ENCODE measurements at regions not wholly inside any gene's neighbourhood (a gene's known extent, or its start where the extent isn't known, plus 50 kb on each side); places are given as distances from the start of the nearest gene placed in this dataset.

GRCh38 chr2:194483041-194483440 lies 1174.0 kb upstream of the SLC39A10 start:
- TF ChIP-seq POLR2A (IDR thresholded peaks at IDR 0.05; ENCODE audit: low read depth, low read length): no peak
- TF ChIP-seq POLR2AphosphoS5 (IDR thresholded peaks at IDR 0.05; ENCODE audit: insufficient read depth, low read depth, low read length): no peak
- no peak for TF ChIP-seq CTCF (IDR thresholded peaks at IDR 0.05; ENCODE audit: extremely low read depth in 1 of 2, insufficient read depth in 1 of 2, low read depth in 1 of 2, low read length in 2 of 2)
- no peak for TF ChIP-seq MAX (IDR thresholded peaks at IDR 0.05; ENCODE audit: insufficient read depth, insufficient read length)
- no peak for TF ChIP-seq GATA2 (IDR thresholded peaks at IDR 0.05; ENCODE audit: insufficient read depth, insufficient read length, low read depth, low read length)
- TF ChIP-seq EZH2 (IDR thresholded peaks at IDR 0.05; ENCODE audit: borderline replicate concordance, low read depth, low read length, severe bottlenecking): no peak
- no peak for TF ChIP-seq MYC (IDR thresholded peaks at IDR 0.05; ENCODE audit: low read depth, low read length)
- no peak for TF ChIP-seq JUN (IDR thresholded peaks at IDR 0.05; ENCODE audit: borderline replicate concordance, insufficient read depth, insufficient read length, low read depth)
- no peak for TF ChIP-seq FOS (IDR thresholded peaks at IDR 0.05; ENCODE audit: borderline replicate concordance, insufficient read depth, low read length)

All from endothelial cell of umbilical vein (primary cell).